GM12878 (cell line): ENCODE measurements at regions not wholly inside any gene's neighbourhood (a gene's known extent, or its start where the extent isn't known, plus 50 kb on each side); places are given as distances from the start of the nearest gene placed in this dataset.

Source experiments
- ATAC-seq: fragments of 200-7000 bp; cut with Tn5 transposase; 3 replicates; pipeline ENCODE4 v1.9.1; 2020; ENCODE audit warnings: mild to moderate bottlenecking, moderate library complexity
- BruUV-seq: library from RNA; stranded (reverse); fragments of 400-500 nt; replicated peaks from 2 replicates; lab custom pipeline; 2021; lab: Mats Ljungman, UMichigan
- CTCF ChIA-PET: fragments of 300-600 bp; sonication (Branson Sonifier 250); formaldehyde crosslinking; extraction: SDS; loops from one replicate; lab custom pipeline; 2021; ENCODE audit warnings: inconsistent platforms; lab: Yijun Ruan, JAX
- POLR2A ChIA-PET: fragments of 350-600 bp; formaldehyde crosslinking; extraction: SDS; loops from one replicate; lab custom pipeline; 2021; ENCODE audit warnings: inconsistent platforms; lab: Charles Lee
- RAD21 ChIA-PET: fragments of 300-600 bp; sonication (Branson Sonifier 250); formaldehyde crosslinking; loops from one replicate; lab custom pipeline; 2023; ENCODE audit warnings: antibody characterized with exemption; ENCODE audit not compliant: unreplicated experiment; lab: Charles Lee
- SMC1A ChIA-PET: fragments of 300-600 bp; sonication (Branson Sonifier 250); formaldehyde crosslinking; loops from one replicate; lab custom pipeline; 2023; ENCODE audit not compliant: unreplicated experiment, uncharacterized antibody; lab: Charles Lee
- DNase-seq: peaks from one replicate; pipeline ENCODE4 v3.0.0-alpha.2; 2011; ENCODE audit warnings: low read depth, low spot score
- FAIRE-seq: peaks from 3 replicates; lab custom pipeline; 2011; peaks lifted over from hg19 to GRCh38; lab: Jason Lieb, UNC
- H2AFZ ChIP-seq: 2 replicates; pipeline ENCODE4 v1.6.0; 2011; ENCODE audit warnings: low read depth, low read length, control low read depth; ENCODE audit not compliant: control insufficient read depth
- H3K27ac ChIP-seq: 2 replicates; pipeline ENCODE4 v1.5.1; 2011; ENCODE audit warnings: control low read depth; ENCODE audit not compliant: control insufficient read depth, insufficient read depth
- H3K27me3 ChIP-seq, 2 experiments: replicated peaks in 1 of 2; 2 replicates each; pipeline versions ENCODE4 v1.6.0 to v1.6.1; 2011; ENCODE audit warnings: low read length in 1 of 2; ENCODE audit not compliant: control insufficient read depth in 2 of 2, insufficient read depth in 2 of 2
- H3K36me3 ChIP-seq, 2 experiments: 2 replicates each; pipeline ENCODE4 v1.5.1; 2011; ENCODE audit warnings: low read length in 1 of 2; ENCODE audit not compliant: control insufficient read depth in 2 of 2, insufficient read depth in 2 of 2
- H3K4me1 ChIP-seq: 2 replicates; pipeline ENCODE4 v1.6.1; 2011; ENCODE audit warnings: mild to moderate bottlenecking, low read length, moderate library complexity, mixed read lengths; ENCODE audit not compliant: control insufficient read depth, insufficient read depth
- H3K4me2 ChIP-seq: 2 replicates; pipeline ENCODE4 v1.6.0; 2011; ENCODE audit warnings: control low read depth; ENCODE audit not compliant: control insufficient read depth, insufficient read depth
- H3K4me3 ChIP-seq: fragments of 200-600 bp; sonication (generic); 2 replicates; pipeline ENCODE4 v1.5.1; 2016
- H3K79me2 ChIP-seq: 2 replicates; pipeline ENCODE4 v1.6.0; 2011; ENCODE audit warnings: low read length; ENCODE audit not compliant: control insufficient read depth, insufficient read depth
- H3K9ac ChIP-seq: 2 replicates; pipeline ENCODE4 v1.8.0; 2011; ENCODE audit warnings: low read length, control low read depth, mixed read lengths; ENCODE audit not compliant: control insufficient read depth, insufficient read depth
- H3K9me3 ChIP-seq: replicated peaks from 3 replicates; pipeline ENCODE4 v1.5.1; 2011; ENCODE audit warnings: mild to moderate bottlenecking, low read length; ENCODE audit not compliant: control insufficient read depth, insufficient read depth
- H4K20me1 ChIP-seq: 2 replicates; pipeline ENCODE4 v1.6.0; 2011; ENCODE audit not compliant: control insufficient read depth, insufficient read depth
- CEBPB ChIP-seq, 2 experiments: fragments of 150-350 bp in 1 of 2; IDR thresholded peaks; 2 replicates each; pipeline ENCODE4 v1.6.1; 2012 to 2014; ENCODE audit warnings: low read depth in 2 of 2, low read length in 2 of 2, borderline replicate concordance in 1 of 2, inconsistent platforms in 1 of 2
- EZH2 ChIP-seq: IDR thresholded peaks from 2 replicates; pipeline ENCODE4 v1.6.1; 2012; ENCODE audit warnings: low read depth, mild to moderate bottlenecking, control low read depth, inconsistent platforms, low read length, borderline replicate concordance; ENCODE audit not compliant: control insufficient read depth
- IKZF1 ChIP-seq: fragments of 450-650 bp; conservative IDR thresholded peaks from 2 replicates; pipeline ENCODE4 v1.6.1; 2017; ENCODE audit warnings: antibody characterized with exemption, mild to moderate bottlenecking
- KAT2A ChIP-seq: conservative IDR thresholded peaks from 2 replicates; pipeline ENCODE4 v1.6.1; 2011; ENCODE audit warnings: low read depth, low read length; ENCODE audit not compliant: control insufficient read depth
- MAX ChIP-seq: IDR thresholded peaks from 2 replicates; pipeline ENCODE4 v1.6.1; 2012; ENCODE audit warnings: low read depth, low read length, improper control_type of control experiment
- MTA2 ChIP-seq: fragments of 450-650 bp; IDR thresholded peaks from 2 replicates; pipeline ENCODE4 v1.6.1; 2016; ENCODE audit warnings: low read depth, mild to moderate bottlenecking, moderate library complexity
- SP1 ChIP-seq: IDR thresholded peaks from one replicate; pipeline ENCODE4 v1.6.1; 2011; ENCODE audit warnings: low read depth, low read length
- SUPT20H ChIP-seq: IDR thresholded peaks from 2 replicates; pipeline ENCODE4 v1.6.1; 2011; ENCODE audit warnings: low read depth, mild to moderate bottlenecking, low read length, moderate library complexity, borderline replicate concordance; ENCODE audit not compliant: control insufficient read depth
- TAF1 ChIP-seq: IDR thresholded peaks from 2 replicates; pipeline ENCODE4 v1.6.1; 2011; ENCODE audit warnings: mild to moderate bottlenecking, low read depth, low read length, borderline replicate concordance
- USF1 ChIP-seq: IDR thresholded peaks from 2 replicates; pipeline ENCODE4 v1.6.1; 2011; ENCODE audit warnings: borderline replicate concordance, low read depth, mild to moderate bottlenecking, moderate library complexity, mixed read lengths, low read length; ENCODE audit not compliant: insufficient read depth; ENCODE audit errors: extremely low read length
- ZNF622 ChIP-seq: fragments of 450-650 bp; IDR thresholded peaks from 2 replicates; pipeline ENCODE4 v1.6.1; 2017; ENCODE audit warnings: mild to moderate bottlenecking, inconsistent platforms
- ZSCAN29 ChIP-seq: fragments of 450-650 bp; IDR thresholded peaks from 2 replicates; pipeline ENCODE4 v1.6.1; 2017; ENCODE audit warnings: mild to moderate bottlenecking, moderate library complexity
- WGBS: methylation state at CpG from one replicate; pipeline ENCODE4 v1.1.6; 2016; ENCODE audit warnings: low lambda C conversion rate; ENCODE audit not compliant: insufficient replicate concordance, insufficient coverage; ENCODE audit errors: missing lambda C conversion rate; 5-methylcytosine and 5-hydroxymethylcytosine counted together
- in situ Hi-C: fragments of 300-500 bp; cut with MboI; formaldehyde crosslinking; loops from 9 replicates; pipeline ENCODE4 v1.14.3; 2018; ENCODE audit warnings: mixed read lengths
- intact Hi-C: fragments of 100-400 bp; cut with micrococcal nuclease; formaldehyde crosslinking; loops from one replicate; pipeline ENCODE4 v1.14.2; 2022; ENCODE audit not compliant: unreplicated experiment

GRCh38 chr3:135633078-135633477, 332.4 kb upstream of the PPP2R3A start (continued):
- TF ChIP-seq ZNF622 = no peak
- no peak for TF ChIP-seq TAF1
- TF ChIP-seq ZSCAN29 = no peak

- CTCF ChIA-PET = no interaction called here
- ATAC-seq = no peak
- H3K4me1 ChIP-seq = no peaks in the 10 kb centered on the region
- SMC1A ChIA-PET = no interaction called here
- no peaks in the 10 kb centered on the region for H3K79me2 ChIP-seq
- no peak for FAIRE-seq
- RAD21 ChIA-PET = no interaction called here
- no peaks in the 10 kb centered on the region for H3K36me3 ChIP-seq
- no peaks in the 10 kb centered on the region for H4K20me1 ChIP-seq
- intact Hi-C loops = no loop called here
- no peak overlapping the region for H3K4me3 ChIP-seq
- POLR2A ChIA-PET = no interaction called here
- no peak for DNase-seq
- H2AFZ ChIP-seq = no peak overlapping the region
- no peak overlapping the region for H3K4me2 ChIP-seq
- H3K27me3 ChIP-seq = 0 out of 4 replicates have a peak, but pooled peaks cover 0 to 2% of the 10 kb centered on the region in 2 experiments
- H3K9me3 ChIP-seq = no peaks in the 10 kb centered on the region
- WGBS = 0% methylated on average over 1 of the region's 1 CpG
- H3K9ac ChIP-seq = no peak overlapping the region
- TF ChIP-seq CEBPB (IDR thresholded peaks at IDR 0.05; ENCODE audit: borderline replicate concordance in 1 of 2, low read depth in 2 of 2, low read length in 2 of 2) = no peak
- no peak for TF ChIP-seq USF1
- no peak for TF ChIP-seq SUPT20H
- no peak for TF ChIP-seq IKZF1
- no peak for TF ChIP-seq MTA2
- no peak for TF ChIP-seq MAX
- TF ChIP-seq KAT2A = no peak
- no peak for TF ChIP-seq EZH2
- no peak for TF ChIP-seq SP1
- no peak overlapping the region for H3K27ac ChIP-seq
- in situ Hi-C loops = no loop called here
- BruUV-seq = no TSS peak
Measured at GRCh38 chr3:135636596-135636995, 328.9 kb upstream of the PPP2R3A start.
